ENCODE measurements at regions not wholly inside any gene's neighbourhood (a gene's known extent, or its start where the extent isn't known, plus 50 kb on each side); places are given as distances from the start of the nearest gene placed in this dataset.

DNA sequence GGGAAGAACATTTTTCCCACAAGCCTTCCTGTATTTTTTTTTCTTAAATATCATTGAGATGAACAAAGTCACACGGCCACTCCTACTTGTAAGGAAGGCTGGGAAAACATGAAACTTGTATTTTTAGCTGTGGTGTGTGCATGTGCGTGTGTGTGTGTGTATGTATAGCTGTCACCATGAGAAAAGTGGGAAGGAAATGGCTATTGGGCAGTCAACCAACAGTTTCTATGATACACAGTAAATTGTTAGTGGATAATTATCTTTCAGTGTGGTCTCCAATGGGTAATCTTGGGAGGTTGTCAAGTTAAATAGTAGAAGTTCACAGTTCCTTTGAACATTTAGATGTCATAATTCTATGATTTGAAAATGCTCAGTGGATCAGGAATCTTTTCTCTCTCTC lies 132.7 kb upstream of the USP24 start:
- DNase-seq (ENCODE audit: low read depth in 3 of 3, low spot score in 2 of 3), result no peak

GRCh38 chr1:55347041-55347440 lies 131.9 kb upstream of the USP24 start:
- DNase-seq (ENCODE audit: low read depth in 3 of 3, low spot score in 2 of 3), result no peak

DNA sequence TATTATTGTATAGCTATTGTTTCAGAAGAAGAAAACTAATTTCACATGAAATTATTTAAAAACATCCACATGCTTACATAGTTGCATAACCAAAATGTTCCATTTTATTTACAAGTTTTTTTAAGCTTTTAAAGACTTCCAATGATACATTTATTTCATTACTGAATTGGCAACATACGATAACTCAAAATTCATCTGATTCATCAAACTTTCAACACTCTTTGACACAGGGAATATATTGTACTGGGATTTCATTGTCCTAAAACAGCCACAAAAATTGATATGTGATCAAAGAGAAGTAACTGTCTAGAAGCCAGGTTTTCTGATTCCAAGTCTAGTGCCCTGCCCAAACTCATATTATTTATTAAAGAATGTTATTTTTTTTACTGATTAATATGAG lies 131.4 kb upstream of the USP24 start:
- DNase-seq (ENCODE audit: low read depth in 3 of 3, low spot score in 2 of 3), result no peak

GRCh38 chr1:55339681-55340080 lies 124.5 kb upstream of the USP24 start:
- no peak for DNase-seq (ENCODE audit: low read depth in 3 of 3, low spot score in 2 of 3)

GRCh38 chr1:55338448-55338820 lies 123.3 kb upstream of the USP24 start:
- DNase-seq (ENCODE audit: low read depth in 3 of 3, low spot score in 2 of 3), result no peak

DNA sequence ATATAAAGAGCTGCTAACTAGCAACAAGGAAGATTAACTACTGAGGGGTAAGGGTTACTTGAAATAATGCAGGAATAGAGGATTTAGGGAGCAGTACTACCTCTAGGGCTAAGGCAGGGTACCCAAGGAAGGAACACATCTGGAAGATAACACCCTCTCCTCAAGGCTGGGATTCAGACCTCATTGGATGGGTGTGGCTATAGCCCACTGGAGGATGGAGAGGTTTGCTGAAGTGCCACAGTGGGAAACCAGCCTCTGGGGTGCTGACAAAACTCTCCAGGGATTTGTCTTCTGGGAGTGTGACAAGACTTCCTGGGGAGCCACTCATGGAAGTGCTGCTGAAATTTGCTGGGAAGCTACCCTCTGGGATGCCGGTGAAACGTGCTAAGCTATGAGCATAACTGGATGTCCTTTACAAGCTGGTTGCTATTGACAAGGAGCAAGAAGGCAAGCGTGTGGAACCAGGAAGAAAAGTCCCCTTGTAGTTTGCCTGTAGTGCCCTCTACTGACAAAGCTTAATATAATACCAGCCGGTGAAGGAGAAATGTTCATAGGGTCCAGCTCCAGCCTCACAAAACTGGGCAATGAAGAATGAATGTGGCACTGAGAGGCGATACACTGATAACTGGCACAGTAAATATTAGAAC lies 122.8 kb upstream of the USP24 start:
- DNase-seq (ENCODE audit: low read depth in 3 of 3, low spot score in 2 of 3), result no peak

DNA sequence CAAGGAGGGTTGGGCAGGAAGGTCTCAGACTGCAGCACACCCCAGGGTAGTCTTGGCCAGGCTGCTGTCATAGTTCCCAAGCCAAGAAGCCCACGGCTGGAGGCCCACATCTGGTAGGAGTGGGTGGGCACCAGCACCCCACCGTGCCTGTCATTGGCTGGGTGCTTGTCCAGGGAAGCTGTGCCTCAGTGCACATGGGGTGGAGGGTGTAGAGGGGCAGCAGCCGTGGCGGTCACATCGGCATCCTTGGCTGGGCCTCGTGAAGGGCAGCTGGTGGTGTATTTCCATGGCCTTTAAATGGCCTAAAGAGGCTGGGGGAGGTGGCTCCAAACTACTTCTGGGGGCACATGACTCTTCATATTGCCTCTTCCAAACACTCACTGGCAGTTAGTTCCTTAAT lies 119.6 kb upstream of the USP24 start:
- DNase-seq (ENCODE audit: low read depth in 3 of 3, low spot score in 2 of 3), result no peak

DNA sequence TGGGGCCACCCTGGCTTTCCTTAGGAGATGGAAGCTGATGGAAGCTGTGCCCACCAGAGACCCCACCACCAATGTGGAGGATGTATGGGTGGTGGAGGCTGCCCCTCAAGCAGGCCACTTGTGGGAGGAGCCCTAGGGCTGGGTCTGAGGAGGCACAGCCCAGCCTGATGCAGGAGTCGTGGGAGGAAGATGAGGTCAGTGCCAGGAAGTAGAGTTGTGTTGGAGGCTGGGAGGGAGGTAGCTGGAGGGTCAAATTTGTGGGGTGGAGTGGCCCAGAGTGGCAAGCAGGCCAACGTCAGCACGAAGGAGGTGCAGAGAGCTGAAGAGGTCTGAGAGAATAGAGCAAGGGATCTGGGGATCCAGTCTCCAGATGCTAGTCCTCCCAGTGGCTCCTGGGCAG lies 119.0 kb upstream of the USP24 start:
- DNase-seq (ENCODE audit: low read depth in 3 of 3, low spot score in 2 of 3), result no peak

- no peak for DNase-seq (ENCODE audit: low read depth in 3 of 3, low spot score in 2 of 3)
These were observed 118.3 kb upstream of the USP24 start for GRCh38 chr1:55333461-55333860.

DNA sequence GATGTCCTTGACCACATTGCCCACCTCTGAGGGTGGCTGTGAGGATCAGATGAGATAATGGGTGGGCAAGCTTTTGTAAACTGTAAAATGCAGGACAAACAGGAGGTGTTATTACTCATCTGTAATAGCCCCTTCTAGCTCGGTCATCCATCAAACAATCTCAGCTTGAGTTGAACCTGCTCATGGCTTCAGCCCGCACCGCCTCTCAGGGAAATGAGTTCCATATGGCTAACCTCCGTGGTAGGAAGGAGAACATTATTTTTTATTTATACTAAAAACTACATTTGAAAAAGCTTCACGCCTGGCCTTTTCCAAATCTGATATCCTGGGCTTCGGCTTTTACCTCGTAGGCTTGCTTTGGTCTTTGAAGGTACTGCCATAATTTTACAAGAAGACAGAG lies 116.2 kb upstream of the USP24 start:
- no peak for DNase-seq (ENCODE audit: low read depth in 3 of 3, low spot score in 2 of 3)

GRCh38 chr1:55329808-55330432 lies 114.8 kb upstream of the USP24 start:
- DNase-seq (ENCODE audit: low read depth in 3 of 3, low spot score in 2 of 3), result no peak

DNA sequence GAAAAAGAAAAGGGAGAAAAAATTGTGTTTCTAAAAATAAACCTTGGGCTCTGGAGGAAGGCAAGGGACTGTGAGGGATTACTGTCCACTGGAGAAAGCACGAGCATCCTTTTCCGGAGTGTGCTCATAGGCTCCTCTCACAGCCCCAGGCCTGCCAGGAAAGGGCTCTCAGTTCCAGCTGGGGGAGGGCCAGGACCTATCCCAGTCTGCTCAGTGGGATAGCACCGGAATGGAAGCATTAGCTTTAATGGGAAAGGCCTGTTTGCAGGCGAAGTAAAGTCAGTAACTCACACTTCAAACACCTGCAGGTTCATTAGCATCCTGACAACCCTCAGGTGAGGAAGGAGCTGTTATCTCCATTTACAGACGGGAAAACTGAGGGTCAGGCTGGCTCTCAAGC lies 113.9 kb upstream of the USP24 start:
- no peak for DNase-seq (ENCODE audit: low read depth in 3 of 3, low spot score in 2 of 3)

GRCh38 chr1:55326496-55327243 lies 111.5 kb upstream of the USP24 start:
- no peak for DNase-seq (ENCODE audit: low read depth in 3 of 3, low spot score in 2 of 3)

GRCh38 chr1:55323760-55324159 lies 108.6 kb upstream of the USP24 start:
- DNase-seq (ENCODE audit: low read depth in 3 of 3, low spot score in 2 of 3), result no peak

DNA sequence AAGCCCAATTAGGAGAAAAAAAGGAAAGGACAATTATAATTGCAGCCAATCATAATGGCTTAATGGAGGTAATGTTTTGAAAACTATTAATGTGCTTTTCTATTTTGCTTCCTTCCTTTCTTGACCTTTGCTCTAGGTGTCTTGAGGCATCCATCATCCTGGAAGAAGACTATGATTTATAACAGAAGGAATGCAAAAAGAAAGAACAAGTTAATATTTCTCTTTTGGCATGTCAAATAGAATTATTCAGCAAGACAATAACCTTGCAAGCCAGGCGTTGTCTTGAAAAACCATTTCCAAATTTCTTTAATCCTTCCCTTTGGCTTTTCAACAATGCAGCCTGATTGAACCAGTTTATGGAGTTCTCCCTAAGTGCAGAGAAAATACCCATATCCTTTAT lies 107.7 kb upstream of the USP24 start:
- no peak for DNase-seq (ENCODE audit: low read depth in 3 of 3, low spot score in 2 of 3)

GRCh38 chr1:55321942-55322341 lies 106.8 kb upstream of the USP24 start:
- DNase-seq (ENCODE audit: low read depth in 3 of 3, low spot score in 2 of 3), result no peak

DNA sequence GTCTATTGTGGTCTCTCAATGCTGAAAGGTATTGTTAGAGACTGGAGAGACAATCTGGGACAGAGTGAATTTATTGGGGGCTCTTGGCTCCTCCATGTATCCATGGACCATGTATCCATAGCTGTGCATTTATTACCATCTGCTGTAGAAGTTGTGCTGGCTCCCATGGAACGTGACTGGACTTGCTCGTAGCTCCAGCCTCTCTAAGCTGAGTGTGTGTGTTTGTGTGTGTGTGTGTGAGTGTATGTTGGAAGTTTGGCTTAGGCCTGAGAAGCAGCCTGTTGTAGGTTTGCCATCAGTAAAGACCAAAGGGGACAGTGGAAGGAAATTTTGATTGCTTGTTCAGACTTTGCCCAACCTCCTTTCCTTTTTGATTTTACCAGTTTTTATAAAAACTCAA lies 105.7 kb upstream of the USP24 start:
- no peak for DNase-seq (ENCODE audit: low read depth in 3 of 3, low spot score in 2 of 3)

- DNase-seq (ENCODE audit: low read depth in 3 of 3, low spot score in 2 of 3), result no peak
These were observed 103.1 kb upstream of the USP24 start for GRCh38 chr1:55318116-55318817.

DNA sequence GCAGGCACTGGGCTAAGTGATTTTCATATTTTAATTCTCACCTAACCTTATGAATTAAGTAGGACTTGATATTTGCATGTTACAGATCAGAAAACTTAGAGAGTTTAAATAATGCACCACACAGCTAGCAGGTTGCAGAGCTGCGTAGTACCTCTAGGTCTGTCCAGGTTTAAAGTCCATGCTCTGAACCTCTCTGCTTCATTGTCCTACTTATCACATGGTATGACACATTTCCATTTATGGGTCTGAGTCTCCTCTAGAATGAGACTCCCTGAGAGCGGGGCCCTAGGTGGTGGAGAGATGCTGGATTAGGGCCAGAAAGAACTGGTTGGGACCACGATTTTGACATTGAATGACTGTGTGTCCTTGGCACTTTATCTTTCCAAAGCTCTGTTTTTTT lies 102.5 kb upstream of the USP24 start:
- DNase-seq (ENCODE audit: low read depth in 3 of 3, low spot score in 2 of 3), result no peak

GRCh38 chr1:55316947-55317662 lies 101.9 kb upstream of the USP24 start:
- DNase-seq (ENCODE audit: low read depth in 3 of 3, low spot score in 2 of 3), result no peak

- DNase-seq (ENCODE audit: low read depth in 3 of 3, low spot score in 2 of 3), result no peak
These were observed 101.3 kb upstream of the USP24 start for GRCh38 chr1:55316502-55316901.

Data from right renal cortex interstitium (tissue), 3 donors.